ENCODE measurements at regions not wholly inside any gene's neighbourhood (a gene's known extent, or its start where the extent isn't known, plus 50 kb on each side); places are given as distances from the start of the nearest gene placed in this dataset.

DNA sequence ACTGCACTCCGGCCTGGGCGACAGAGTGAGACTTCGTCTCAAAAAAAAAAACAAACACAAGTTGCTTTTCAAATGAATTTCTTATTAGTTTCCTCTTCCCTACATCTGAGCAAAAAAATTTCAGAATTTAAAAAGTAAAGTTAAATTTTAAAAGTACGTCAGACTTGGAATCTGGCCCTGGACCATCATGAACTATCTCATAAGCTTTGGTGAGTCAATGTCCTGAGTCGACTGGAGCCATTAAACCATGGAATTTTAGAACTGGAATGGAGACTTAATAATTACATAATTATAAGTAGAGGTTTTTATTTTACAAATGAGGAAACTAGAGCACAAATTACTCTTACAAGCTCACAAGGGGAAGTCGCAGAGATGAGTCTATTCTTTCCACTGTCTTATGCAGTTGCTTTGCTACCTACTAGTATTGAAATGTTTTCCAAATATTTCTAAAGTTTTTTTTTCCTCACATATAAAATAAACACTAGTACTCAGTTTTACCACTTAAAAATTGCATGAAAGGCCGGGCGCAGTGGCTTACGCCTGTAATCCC is 98.0 kb upstream of the ZNF608 start:
- in situ Hi-C loops (cut with HindIII; ENCODE audit: low pct_unique_long_range_greater_than_20kb, low sequenced_read_pairs), result no loop called here
- TF ChIP-seq JUND (IDR thresholded peaks at IDR 0.05; ENCODE audit: low read depth), result no peak
- no peak for DNase-seq (ENCODE audit: low read depth in 1 of 2, low spot score in 1 of 2)

DNA sequence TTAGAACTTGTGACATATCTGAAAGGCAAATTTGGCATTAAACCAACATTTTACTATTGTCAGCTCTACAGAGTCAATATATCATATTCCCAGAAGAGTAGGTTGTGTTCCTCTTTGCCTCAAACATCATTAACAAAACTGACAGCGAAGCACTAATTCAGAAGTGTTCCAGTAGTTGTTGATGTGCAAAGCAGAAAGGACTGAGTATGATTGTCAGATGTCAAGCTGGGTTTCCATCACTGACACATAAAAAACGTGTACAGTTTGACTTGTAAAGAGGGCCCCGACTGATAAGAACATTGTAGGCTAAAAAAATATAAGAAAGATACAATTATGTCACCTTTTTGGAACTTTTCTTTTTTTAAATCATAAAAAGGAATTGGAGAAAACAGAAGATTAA is 101.5 kb upstream of the ZNF608 start:
- TF ChIP-seq JUND (IDR thresholded peaks at IDR 0.05; ENCODE audit: low read depth), result no peak
- in situ Hi-C loops (cut with HindIII; ENCODE audit: low pct_unique_long_range_greater_than_20kb, low sequenced_read_pairs), result no loop called here
- no peak for DNase-seq (ENCODE audit: low read depth in 1 of 2, low spot score in 1 of 2)

DNA sequence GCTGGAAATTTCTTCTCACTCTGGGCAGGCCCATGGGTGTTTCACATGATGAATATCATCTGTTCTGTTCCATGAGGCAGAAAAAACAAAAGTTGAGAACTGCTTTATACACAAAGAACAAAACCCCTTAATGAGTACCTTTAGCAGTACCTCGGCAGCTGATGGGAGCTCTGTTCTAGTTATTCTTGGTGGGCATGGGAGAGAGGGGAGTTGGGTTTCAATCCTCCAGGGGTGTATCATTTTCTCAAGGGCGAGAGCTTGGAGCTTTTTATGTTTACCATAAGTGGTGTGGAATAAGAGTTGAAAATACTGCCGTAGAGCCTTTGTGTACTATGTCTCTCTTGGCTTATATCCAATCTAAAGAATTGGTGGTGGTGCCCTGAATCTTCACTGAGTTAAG is 103.3 kb upstream of the ZNF608 start:
- DNase-seq (ENCODE audit: low read depth in 1 of 2, low spot score in 1 of 2), result no peak
- in situ Hi-C loops (cut with HindIII; ENCODE audit: low pct_unique_long_range_greater_than_20kb, low sequenced_read_pairs), result no loop called here
- no peak for TF ChIP-seq JUND (IDR thresholded peaks at IDR 0.05; ENCODE audit: low read depth)

DNA sequence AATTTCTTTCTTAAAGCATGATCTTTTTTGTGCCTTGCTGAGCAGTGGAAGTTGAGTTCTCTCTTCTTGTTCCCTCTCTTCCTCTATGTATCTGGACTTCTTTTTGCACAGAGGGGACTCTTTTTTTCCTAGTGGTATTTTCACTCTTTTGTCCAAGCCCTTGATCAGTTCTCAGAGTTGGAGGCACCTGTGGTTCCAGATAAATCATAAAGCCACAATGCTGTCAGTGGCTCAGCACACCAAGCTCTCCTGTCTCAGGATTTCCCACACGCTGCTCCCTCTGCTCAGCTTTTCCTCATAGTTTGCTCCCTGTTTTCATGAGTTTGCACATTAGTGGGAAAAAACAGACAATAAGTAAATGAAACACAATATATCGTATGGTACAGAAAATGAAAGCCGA is 110.3 kb upstream of the ZNF608 start:
- in situ Hi-C loops (cut with HindIII; ENCODE audit: low pct_unique_long_range_greater_than_20kb, low sequenced_read_pairs), result no loop called here
- DNase-seq (ENCODE audit: low read depth in 1 of 2, low spot score in 1 of 2), result no peak
- no peak for TF ChIP-seq JUND (IDR thresholded peaks at IDR 0.05; ENCODE audit: low read depth)

DNA sequence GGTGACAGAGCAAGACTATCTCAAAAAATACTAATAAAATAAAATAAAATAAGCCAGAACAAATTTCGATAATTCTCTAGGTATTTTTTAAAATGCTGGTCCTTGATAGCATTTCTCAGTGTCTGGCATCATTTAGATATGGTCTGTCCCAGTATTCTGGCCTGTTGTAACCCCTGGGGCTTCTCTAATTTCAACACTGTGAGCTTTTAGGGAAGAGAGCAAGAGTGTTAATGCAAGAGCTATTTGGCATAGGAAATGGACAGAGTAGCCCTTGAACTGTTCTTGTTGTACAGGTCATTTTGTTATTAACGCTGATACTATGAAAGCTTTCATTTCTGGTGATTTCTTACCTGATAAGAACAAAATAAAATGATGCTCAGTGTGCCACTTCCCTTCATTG is 112.2 kb upstream of the ZNF608 start:
- no peak for TF ChIP-seq JUND (IDR thresholded peaks at IDR 0.05; ENCODE audit: low read depth)
- no peak for DNase-seq (ENCODE audit: low read depth in 1 of 2, low spot score in 1 of 2)
- in situ Hi-C loops (cut with HindIII; ENCODE audit: low pct_unique_long_range_greater_than_20kb, low sequenced_read_pairs), result no loop called here

DNA sequence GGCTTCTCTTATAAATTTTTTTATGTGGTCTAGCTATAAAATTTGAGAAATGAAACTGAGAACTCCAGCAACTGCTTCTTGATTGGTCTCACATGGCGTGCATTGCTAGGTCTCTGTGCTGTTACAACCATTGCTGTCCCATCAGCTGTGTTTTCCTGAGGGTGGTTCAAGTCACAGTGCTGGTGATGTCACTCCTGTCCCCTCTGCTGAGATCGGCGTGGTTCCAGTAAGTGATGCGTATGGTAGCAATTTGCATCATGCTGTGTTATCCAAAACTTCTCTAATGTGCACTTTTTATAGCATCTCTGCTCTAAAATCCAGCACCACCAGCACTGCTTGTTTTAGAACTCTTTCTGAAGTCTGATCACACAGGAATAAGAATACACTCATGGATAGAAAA is 112.6 kb upstream of the ZNF608 start:
- TF ChIP-seq JUND (IDR thresholded peaks at IDR 0.05; ENCODE audit: low read depth), result no peak
- DNase-seq (ENCODE audit: low read depth in 1 of 2, low spot score in 1 of 2), result no peak
- in situ Hi-C loops (cut with HindIII; ENCODE audit: low pct_unique_long_range_greater_than_20kb, low sequenced_read_pairs), result no loop called here

DNA sequence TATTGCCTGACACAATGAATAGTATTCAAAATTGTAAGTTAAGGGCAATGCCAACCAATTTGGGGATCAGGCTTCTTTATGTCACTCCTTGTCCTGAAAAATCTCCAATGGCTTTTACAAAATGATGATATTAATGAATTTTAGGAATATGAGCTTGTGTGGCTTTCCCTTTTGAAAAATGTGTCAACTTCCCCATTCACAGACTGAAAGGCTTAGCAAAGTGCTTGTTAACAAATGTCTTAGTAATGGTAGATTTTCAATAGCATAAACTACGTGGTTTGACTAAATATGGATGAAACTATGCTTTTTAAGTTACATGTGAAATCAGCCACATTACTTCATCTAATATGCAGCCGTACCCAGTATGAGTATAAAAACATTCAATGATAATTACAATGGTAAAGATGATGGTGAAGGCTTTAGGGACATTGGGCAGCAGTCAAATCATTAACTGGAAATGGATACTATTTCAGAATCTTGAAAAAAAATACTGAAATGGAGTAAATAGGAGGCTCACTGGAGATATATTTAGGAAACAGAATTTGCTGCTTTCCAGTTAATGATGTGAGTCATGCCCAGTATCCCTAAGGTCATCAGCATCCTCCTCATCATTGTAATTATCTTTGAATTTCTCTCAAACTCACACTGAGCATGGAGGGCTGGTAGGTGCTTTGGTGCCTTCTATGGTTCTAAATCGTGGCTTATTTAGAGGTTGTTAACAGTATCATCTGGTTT is 113.3 kb upstream of the ZNF608 start:
- no peak for DNase-seq (ENCODE audit: low read depth in 1 of 2, low spot score in 1 of 2)
- in situ Hi-C loops (cut with HindIII; ENCODE audit: low pct_unique_long_range_greater_than_20kb, low sequenced_read_pairs), result no loop called here
- TF ChIP-seq JUND (IDR thresholded peaks at IDR 0.05; ENCODE audit: low read depth), result no peak

DNA sequence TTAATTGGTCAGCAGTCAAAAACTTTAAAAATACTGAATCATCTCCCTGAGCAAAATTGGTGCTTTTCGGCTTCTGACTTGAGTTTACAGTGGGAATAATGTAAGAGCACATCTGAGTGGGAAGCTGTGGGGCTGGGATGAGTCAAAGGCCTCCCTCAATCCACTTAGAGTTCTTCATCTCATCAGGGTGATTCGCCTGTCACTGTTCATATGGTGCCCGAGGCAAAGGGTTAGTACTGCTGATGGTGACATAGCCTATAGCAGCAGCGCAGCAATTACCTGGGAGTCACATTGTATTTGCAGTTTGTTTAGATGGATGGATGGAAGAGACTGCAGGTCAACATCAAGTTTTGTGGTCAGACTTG is 113.8 kb upstream of the ZNF608 start:
- DNase-seq (ENCODE audit: low read depth in 1 of 2, low spot score in 1 of 2), result no peak
- TF ChIP-seq JUND (IDR thresholded peaks at IDR 0.05; ENCODE audit: low read depth), result no peak
- in situ Hi-C loops (cut with HindIII; ENCODE audit: low pct_unique_long_range_greater_than_20kb, low sequenced_read_pairs), result no loop called here

DNA sequence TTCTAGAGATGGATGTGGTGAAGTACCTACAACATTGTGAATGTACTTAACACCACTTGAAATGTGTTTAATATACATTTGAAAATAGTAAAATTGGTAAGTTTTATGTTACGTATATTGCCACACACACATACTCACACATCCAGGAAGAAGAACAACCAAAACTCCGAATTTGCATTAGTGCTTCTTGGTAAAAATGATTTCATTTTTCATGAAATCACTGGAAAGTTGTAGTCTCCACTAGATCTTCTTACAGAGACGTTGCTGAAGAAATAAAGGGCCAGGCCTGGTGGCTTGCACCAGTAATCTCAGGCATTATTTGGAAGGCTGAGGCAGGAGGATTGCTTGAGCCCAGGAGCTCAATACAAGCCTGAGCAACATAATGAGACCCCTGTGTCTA is 118.6 kb upstream of the ZNF608 start:
- in situ Hi-C loops (cut with HindIII; ENCODE audit: low pct_unique_long_range_greater_than_20kb, low sequenced_read_pairs), result no loop called here
- DNase-seq (ENCODE audit: low read depth in 1 of 2, low spot score in 1 of 2), result no peak
- TF ChIP-seq JUND (IDR thresholded peaks at IDR 0.05; ENCODE audit: low read depth), result no peak

DNA sequence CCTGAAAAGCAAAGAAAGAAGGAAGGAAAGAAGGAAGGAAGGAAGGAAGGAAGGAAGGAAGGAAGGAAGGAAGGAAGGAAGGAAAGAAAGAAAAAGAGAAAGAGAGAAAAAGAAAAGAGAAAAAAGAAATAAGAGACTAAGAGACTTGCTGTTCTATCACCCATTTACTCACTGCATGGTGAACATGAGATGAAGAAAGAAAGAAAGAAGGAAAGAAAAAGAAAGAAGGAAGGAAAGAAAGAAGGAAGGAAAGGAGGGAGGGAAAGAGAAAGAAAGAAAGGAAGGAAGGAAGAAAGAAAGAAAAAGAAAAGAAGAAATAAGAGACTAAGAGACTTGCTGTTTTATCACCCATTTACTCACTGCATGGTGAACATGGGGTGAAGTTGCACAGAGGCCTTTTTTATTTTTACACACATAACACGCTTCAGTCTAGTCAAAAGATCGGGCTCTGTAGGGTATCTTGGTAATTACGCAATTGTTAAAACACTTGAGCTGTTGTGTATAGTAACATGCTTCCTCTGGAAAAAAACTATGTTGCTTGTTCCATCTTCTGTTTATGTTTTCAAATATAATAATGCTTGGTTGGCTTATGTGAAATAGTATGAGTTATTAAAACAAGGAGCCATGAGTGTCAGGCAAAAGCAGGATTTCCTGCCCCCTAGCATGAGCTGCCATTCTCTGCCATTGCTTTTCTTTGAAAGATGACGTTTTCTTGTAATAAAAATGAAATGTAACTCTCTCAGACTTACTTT is 119.3 kb upstream of the ZNF608 start:
- no peak for TF ChIP-seq JUND (IDR thresholded peaks at IDR 0.05; ENCODE audit: low read depth)
- in situ Hi-C loops (cut with HindIII; ENCODE audit: low pct_unique_long_range_greater_than_20kb, low sequenced_read_pairs), result no loop called here
- no peak for DNase-seq (ENCODE audit: low read depth in 1 of 2, low spot score in 1 of 2)

DNA sequence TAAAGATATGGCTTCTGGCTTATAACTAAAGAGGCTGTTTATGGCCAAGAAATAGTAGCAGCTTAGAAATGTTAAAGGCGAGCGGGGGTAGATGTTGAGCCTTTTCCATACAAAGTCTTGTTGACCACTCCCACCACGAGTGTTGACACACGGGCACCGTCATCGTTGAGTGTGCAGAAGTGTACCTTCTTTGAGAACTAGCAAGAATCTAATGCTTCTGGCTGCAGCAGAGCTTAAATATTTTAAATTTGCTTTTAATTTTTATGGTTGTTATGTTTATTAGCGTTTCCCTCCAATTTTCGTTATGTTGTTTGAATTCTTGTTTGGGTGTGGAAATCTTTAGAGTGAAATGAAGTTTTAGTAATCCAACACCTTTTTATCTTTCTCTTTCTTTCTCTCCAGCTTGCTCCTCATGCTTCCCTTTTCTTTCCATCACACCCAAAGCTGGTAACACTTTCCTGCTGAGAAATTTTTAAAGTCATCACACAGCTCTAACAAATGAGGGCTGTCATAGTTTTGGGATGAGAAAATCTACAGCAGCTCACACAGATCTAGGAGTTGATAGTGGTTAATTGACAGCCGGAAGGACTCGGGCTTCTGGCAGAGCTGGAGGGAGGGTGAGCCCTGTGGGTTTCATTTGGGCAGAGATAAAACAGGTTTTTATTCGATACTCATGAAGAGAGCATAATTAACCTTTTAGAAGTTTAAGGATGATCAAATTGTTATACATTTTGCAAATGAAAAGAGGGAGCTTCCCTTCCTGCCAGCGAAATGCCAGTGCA is 120.1 kb upstream of the ZNF608 start:
- no peak for TF ChIP-seq JUND (IDR thresholded peaks at IDR 0.05; ENCODE audit: low read depth)
- in situ Hi-C loops (cut with HindIII; ENCODE audit: low pct_unique_long_range_greater_than_20kb, low sequenced_read_pairs), result no loop called here
- no peak for DNase-seq (ENCODE audit: low read depth in 1 of 2, low spot score in 1 of 2)

DNA sequence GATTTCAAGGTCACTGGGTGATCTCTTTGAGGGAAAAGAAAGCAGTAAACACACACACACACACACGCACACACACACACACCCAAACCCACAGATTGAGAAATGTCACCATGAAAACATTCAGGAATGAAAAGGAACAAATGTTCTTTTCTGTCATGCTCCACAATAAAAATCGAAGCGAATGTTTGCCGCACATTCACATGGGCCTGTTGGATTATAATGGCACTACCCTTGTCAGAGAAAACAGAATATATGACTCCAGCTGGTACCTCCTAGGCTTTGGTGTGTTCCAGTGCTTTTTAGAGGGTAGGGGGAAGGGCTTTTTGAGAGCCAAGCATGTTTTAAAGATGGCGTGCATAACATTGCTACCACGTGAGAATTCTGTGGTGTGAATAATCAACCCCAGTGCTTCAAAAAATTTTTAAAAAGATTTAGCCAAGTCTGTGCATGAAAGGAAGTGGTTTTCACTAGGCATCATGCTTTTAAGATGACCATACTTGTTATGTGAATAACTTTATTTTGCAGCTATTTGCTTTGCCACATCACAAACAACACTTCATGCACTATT is 120.8 kb upstream of the ZNF608 start:
- DNase-seq (ENCODE audit: low read depth in 1 of 2, low spot score in 1 of 2), result no peak
- no peak for TF ChIP-seq JUND (IDR thresholded peaks at IDR 0.05; ENCODE audit: low read depth)
- in situ Hi-C loops (cut with HindIII; ENCODE audit: low pct_unique_long_range_greater_than_20kb, low sequenced_read_pairs), result no loop called here
